IMR-90 (cell line): ENCODE measurements at regions not wholly inside any gene's neighbourhood (a gene's known extent, or its start where the extent isn't known, plus 50 kb on each side); places are given as distances from the start of the nearest gene placed in this dataset.

Source experiments
- ATAC-seq: fragments of 200-7000 bp; cut with Tn5 transposase; 2 replicates; pipeline ENCODE4 v1.9.1; 2020; ENCODE audit warnings: low read depth, mild to moderate bottlenecking, moderate library complexity
- BruUV-seq: library from RNA; stranded (reverse); fragments of 400-500 nt; replicated peaks from 2 replicates; lab custom pipeline; 2021; lab: Mats Ljungman, UMichigan
- CTCF ChIA-PET: fragments of 300-600 bp; formaldehyde crosslinking; extraction: SDS; loops from one replicate; lab custom pipeline; 2021; ENCODE audit warnings: antibody characterized with exemption; lab: Yijun Ruan, JAX
- POLR2A ChIA-PET: fragments of 300-600 bp; sonication (Branson Sonifier 250); formaldehyde crosslinking; loops from one replicate; lab custom pipeline; 2022; ENCODE audit warnings: antibody characterized with exemption; ENCODE audit not compliant: unreplicated experiment; lab: Charles Lee
- DNase-seq: peaks from one replicate; pipeline ENCODE4 v3.0.0; 2013
- H2AFZ ChIP-seq: replicated peaks from 2 replicates; pipeline ENCODE3; 2013; ENCODE audit warnings: low read length, mild to moderate bottlenecking; ENCODE audit not compliant: poor library complexity
- H2AK5ac ChIP-seq: 2 replicates; pipeline ENCODE4 v1.6.1; 2013; ENCODE audit warnings: low read depth, low read length, inconsistent platforms
- H2AK9ac ChIP-seq: replicated peaks from 2 replicates; pipeline ENCODE3; 2013; ENCODE audit warnings: mild to moderate bottlenecking, low read depth, low read length, moderate library complexity; ENCODE audit not compliant: poor library complexity
- H2BK120ac ChIP-seq: 2 replicates; pipeline ENCODE4 v1.6.1; 2013; ENCODE audit warnings: low read depth, low read length, inconsistent platforms
- H2BK15ac ChIP-seq: 3 replicates; pipeline ENCODE4 v1.6.1; 2013; ENCODE audit warnings: low read depth, low read length, inconsistent platforms
- H2BK20ac ChIP-seq: 2 replicates; pipeline ENCODE4 v1.6.1; 2013; ENCODE audit warnings: low read depth, mild to moderate bottlenecking, inconsistent platforms, low read length, moderate library complexity
- H2BK5ac ChIP-seq: 2 replicates; pipeline ENCODE4 v1.6.1; 2013; ENCODE audit warnings: mild to moderate bottlenecking, low read depth, low read length, inconsistent platforms; ENCODE audit not compliant: poor library complexity, severe bottlenecking
- H3K14ac ChIP-seq: replicated peaks from 2 replicates; pipeline ENCODE4 v1.6.1; 2013; ENCODE audit warnings: low read depth, low read length, inconsistent platforms
- H3K18ac ChIP-seq: 2 replicates; pipeline ENCODE4 v1.6.1; 2013; ENCODE audit warnings: low read depth, low read length, control low read depth
- H3K23ac ChIP-seq: 2 replicates; pipeline ENCODE4 v1.6.1; 2013; ENCODE audit warnings: low read depth, low read length, inconsistent platforms
- H3K27ac ChIP-seq: 2 replicates; pipeline ENCODE4 v1.5.1; 2013; ENCODE audit warnings: mild to moderate bottlenecking, control low read depth, low read length; ENCODE audit not compliant: insufficient read depth
- H3K27me3 ChIP-seq: 2 replicates; pipeline ENCODE4 v1.6.1; 2013; ENCODE audit warnings: low read length; ENCODE audit not compliant: control insufficient read depth, insufficient read depth
- H3K36me3 ChIP-seq: 2 replicates; pipeline ENCODE4 v1.6.1; 2013; ENCODE audit warnings: low read length, mixed read lengths; ENCODE audit not compliant: control insufficient read depth, insufficient read depth
- H3K4ac ChIP-seq: 2 replicates; pipeline ENCODE4 v1.6.1; 2013; ENCODE audit warnings: low read depth, low read length, inconsistent platforms
- H3K4me1 ChIP-seq: 2 replicates; pipeline ENCODE4 v1.6.1; 2013; ENCODE audit warnings: low read length, mixed read lengths; ENCODE audit not compliant: control insufficient read depth, insufficient read depth
- H3K4me2 ChIP-seq: 2 replicates; pipeline ENCODE4 v1.6.1; 2013; ENCODE audit warnings: low read depth, mild to moderate bottlenecking, control low read depth, low read length, moderate library complexity
- H3K4me3 ChIP-seq: 2 replicates; pipeline ENCODE4 v1.5.1; 2013; ENCODE audit warnings: low read depth, mild to moderate bottlenecking, control low read depth, low read length, moderate library complexity; ENCODE audit not compliant: insufficient read depth
- H3K56ac ChIP-seq: 2 replicates; pipeline ENCODE4 v1.6.1; 2013; ENCODE audit warnings: low read length, inconsistent platforms; ENCODE audit not compliant: insufficient read depth; ENCODE audit errors: extremely low read depth
- H3K79me1 ChIP-seq, 2 experiments: 2 replicates each; pipeline ENCODE4 v1.6.1; 2013; ENCODE audit warnings: low read length in 2 of 2, inconsistent platforms in 1 of 2, low read depth in 1 of 2
- H3K9ac ChIP-seq: 2 replicates; pipeline ENCODE4 v1.6.1; 2013; ENCODE audit warnings: low read depth, low read length, control low read depth
- H3K9me1 ChIP-seq: 2 replicates; pipeline ENCODE4 v1.6.1; 2013; ENCODE audit warnings: low read length, inconsistent platforms; ENCODE audit not compliant: insufficient read depth
- H3K9me3 ChIP-seq: 2 replicates; pipeline ENCODE4 v1.6.1; 2013; ENCODE audit warnings: low read length; ENCODE audit not compliant: control insufficient read depth, insufficient read depth
- H4K20me1 ChIP-seq: 2 replicates; pipeline ENCODE4 v1.6.1; 2013; ENCODE audit warnings: low read length, inconsistent platforms; ENCODE audit not compliant: insufficient read depth
- H4K5ac ChIP-seq: 2 replicates; pipeline ENCODE4 v1.6.1; 2013; ENCODE audit warnings: mild to moderate bottlenecking, low read depth, low read length, control low read depth
- H4K8ac ChIP-seq, 2 experiments: 2 replicates each; pipeline ENCODE4 v1.6.1; 2013; ENCODE audit warnings: low read depth in 2 of 2, low read length in 2 of 2, control low read depth in 1 of 2, inconsistent platforms in 1 of 2
- H4K91ac ChIP-seq: 2 replicates; pipeline ENCODE4 v1.6.1; 2013; ENCODE audit warnings: low read depth, low read length, inconsistent platforms; ENCODE audit not compliant: insufficient read depth
- BHLHE40 ChIP-seq: fragments of 150-350 bp; IDR thresholded peaks from 2 replicates; pipeline ENCODE4 v1.6.1; 2016; ENCODE audit warnings: mild to moderate bottlenecking, low read depth, low read length
- CEBPB ChIP-seq: IDR thresholded peaks from 2 replicates; pipeline ENCODE4 v1.6.1; 2012; ENCODE audit warnings: low read depth, low read length, improper control_type of control experiment
- FOS ChIP-seq: fragments of 150-350 bp; IDR thresholded peaks from 2 replicates; pipeline ENCODE4 v1.6.1; 2016; ENCODE audit warnings: low read depth, low read length
- MAFK ChIP-seq: IDR thresholded peaks from 2 replicates; pipeline ENCODE4 v1.6.1; 2012; ENCODE audit warnings: low read depth, low read length, improper control_type of control experiment
- MXI1 ChIP-seq: IDR thresholded peaks from 2 replicates; pipeline ENCODE4 v1.6.1; 2012; ENCODE audit warnings: low read depth, mild to moderate bottlenecking, low read length, moderate library complexity, borderline replicate concordance
- NFE2L2 ChIP-seq: fragments of 150-350 bp; IDR thresholded peaks from 2 replicates; pipeline ENCODE4 v1.6.1; 2016; ENCODE audit warnings: low read depth, mild to moderate bottlenecking, low read length
- POLR2A ChIP-seq: IDR thresholded peaks from 2 replicates; pipeline ENCODE4 v1.6.1; 2012; ENCODE audit warnings: mild to moderate bottlenecking, low read depth, low read length
- RFX5 ChIP-seq: IDR thresholded peaks from 2 replicates; pipeline ENCODE4 v1.8.0; 2012; ENCODE audit warnings: low read depth, mild to moderate bottlenecking, low read length, moderate library complexity
- WGBS, 2 experiments: methylation state at CpG; one replicate each; pipeline versions ENCODE4 v1.1.5 to v1.1.7; 2013; ENCODE audit warnings: missing lambda C conversion rate in 2 of 2; ENCODE audit not compliant: insufficient read length in 1 of 2; ENCODE audit errors: extremely low coverage in 2 of 2; 5-methylcytosine and 5-hydroxymethylcytosine counted together
- dilution Hi-C: fragments of 300-500 bp; cut with HindIII; formaldehyde crosslinking; loops from one replicate; pipeline ENCODE4 v1.14.3; 2018; ENCODE audit warnings: low sequenced_read_pairs; ENCODE audit not compliant: unreplicated experiment
- in situ Hi-C: fragments of 300-500 bp; cut with MboI; formaldehyde crosslinking; loops from 3 replicates; pipeline ENCODE4 v1.14.3; 2019; ENCODE audit warnings: low sequenced_read_pairs, inconsistent platforms, mixed read lengths
- intact Hi-C: fragments of 100-400 bp; cut with micrococcal nuclease; formaldehyde crosslinking; loops from 2 replicates; pipeline ENCODE4 v1.10.0; 2022
- TF ChIP-seq, protein P1 (sequence below): conservative IDR thresholded peaks from 2 replicates; pipeline ENCODE4 v1.5.1; 2012; ENCODE audit warnings: mild to moderate bottlenecking, low read depth, low read length, improper control_type of control experiment

DNA sequence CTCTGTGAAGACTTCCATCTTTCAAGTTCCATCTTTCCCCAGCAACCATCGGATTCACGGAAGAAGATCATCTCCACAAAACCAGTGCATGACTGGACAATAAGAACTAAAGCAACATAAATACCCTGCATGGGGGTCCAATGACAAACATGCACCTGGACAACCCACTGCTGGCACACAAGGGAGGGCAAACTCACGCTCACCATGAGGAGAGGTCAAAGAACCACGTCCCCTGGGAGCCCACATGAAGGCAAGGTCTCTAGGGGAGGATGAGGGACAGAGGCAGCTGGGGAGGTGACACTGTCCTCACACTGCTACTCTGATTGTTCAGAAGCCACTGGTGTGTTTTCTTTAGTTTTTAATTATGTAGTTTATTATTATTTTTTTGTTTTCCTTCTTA is 190.8 kb downstream of the MED10 start:
- H2BK20ac ChIP-seq = no peak overlapping the region
- no TSS peak for BruUV-seq
- no peak overlapping the region for H2AK9ac ChIP-seq
- H3K4ac ChIP-seq = no peak overlapping the region
- no peak overlapping the region for H2AFZ ChIP-seq
- in situ Hi-C loops (no loop called here), dilution Hi-C loops (no loop called here), intact Hi-C loops (no loop called here)
- H3K14ac ChIP-seq = no peak overlapping the region
- no peak overlapping the region for H4K8ac ChIP-seq
- H3K56ac ChIP-seq = no peak overlapping the region
- no peaks in the 10 kb centered on the region for H3K9me1 ChIP-seq
- no peaks in the 10 kb centered on the region for H3K27me3 ChIP-seq
- no peaks in the 10 kb centered on the region for H3K79me1 ChIP-seq
- WGBS, 2 experiments = 86% methylated on average over 2 of the region's 4 CpGs; no CpG with 5 or more reads in 1 of the 2 experiments
- no peak overlapping the region for H2AK5ac ChIP-seq
- no peaks in the 10 kb centered on the region for H3K36me3 ChIP-seq
- no peak overlapping the region for H3K23ac ChIP-seq
- peaks cover 19% of the 10 kb centered on the region for H3K9me3 ChIP-seq
- ATAC-seq (no peak), DNase-seq (no peak)
- TF ChIP-seq BHLHE40 = no peak
- TF ChIP-seq POLR2A = no peak
- no peak for TF ChIP-seq NFE2L2
- TF ChIP-seq, protein P1, sequence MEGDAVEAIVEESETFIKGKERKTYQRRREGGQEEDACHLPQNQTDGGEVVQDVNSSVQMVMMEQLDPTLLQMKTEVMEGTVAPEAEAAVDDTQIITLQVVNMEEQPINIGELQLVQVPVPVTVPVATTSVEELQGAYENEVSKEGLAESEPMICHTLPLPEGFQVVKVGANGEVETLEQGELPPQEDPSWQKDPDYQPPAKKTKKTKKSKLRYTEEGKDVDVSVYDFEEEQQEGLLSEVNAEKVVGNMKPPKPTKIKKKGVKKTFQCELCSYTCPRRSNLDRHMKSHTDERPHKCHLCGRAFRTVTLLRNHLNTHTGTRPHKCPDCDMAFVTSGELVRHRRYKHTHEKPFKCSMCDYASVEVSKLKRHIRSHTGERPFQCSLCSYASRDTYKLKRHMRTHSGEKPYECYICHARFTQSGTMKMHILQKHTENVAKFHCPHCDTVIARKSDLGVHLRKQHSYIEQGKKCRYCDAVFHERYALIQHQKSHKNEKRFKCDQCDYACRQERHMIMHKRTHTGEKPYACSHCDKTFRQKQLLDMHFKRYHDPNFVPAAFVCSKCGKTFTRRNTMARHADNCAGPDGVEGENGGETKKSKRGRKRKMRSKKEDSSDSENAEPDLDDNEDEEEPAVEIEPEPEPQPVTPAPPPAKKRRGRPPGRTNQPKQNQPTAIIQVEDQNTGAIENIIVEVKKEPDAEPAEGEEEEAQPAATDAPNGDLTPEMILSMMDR = no peak
- no peak for TF ChIP-seq CEBPB
- TF ChIP-seq FOS = no peak
- no peak for TF ChIP-seq RFX5
- no peak for TF ChIP-seq MAFK
- TF ChIP-seq MXI1 = no peak
- no peak overlapping the region for H3K4me3 ChIP-seq
- H2BK5ac ChIP-seq = no peak overlapping the region
- H4K20me1 ChIP-seq = no peaks in the 10 kb centered on the region
- no peak overlapping the region for H3K4me2 ChIP-seq
- no peak overlapping the region for H4K91ac ChIP-seq
- no peak overlapping the region for H3K9ac ChIP-seq
- CTCF ChIA-PET = no interaction called here
- no peaks in the 10 kb centered on the region for H3K4me1 ChIP-seq
- no peak overlapping the region for H2BK120ac ChIP-seq
- POLR2A ChIA-PET = no interaction called here
- no peak overlapping the region for H4K5ac ChIP-seq
- no peak overlapping the region for H3K27ac ChIP-seq
- no peak overlapping the region for H2BK15ac ChIP-seq
- no peak overlapping the region for H3K18ac ChIP-seq
